ENCODE measurements at regions not wholly inside any gene's neighbourhood (a gene's known extent, or its start where the extent isn't known, plus 50 kb on each side); places are given as distances from the start of the nearest gene placed in this dataset.

- Histone ChIP-seq H3K27ac (ENCODE audit: low read depth, low read length, poor library complexity, severe bottlenecking) (no peak overlapping the region), H3K27me3 (ENCODE audit: insufficient read depth, low read length) (no peaks in the 10 kb centered on the region)
- TF ChIP-seq CTCF (IDR thresholded peaks at IDR 0.05; ENCODE audit: low read length) (no peak), EZH2 (IDR thresholded peaks at IDR 0.05; ENCODE audit: borderline replicate concordance, low read length) (no peak)
These were observed 1172.3 kb upstream of the SORCS1 start for GRCh38 chr10:108336836-108337235.

DNA sequence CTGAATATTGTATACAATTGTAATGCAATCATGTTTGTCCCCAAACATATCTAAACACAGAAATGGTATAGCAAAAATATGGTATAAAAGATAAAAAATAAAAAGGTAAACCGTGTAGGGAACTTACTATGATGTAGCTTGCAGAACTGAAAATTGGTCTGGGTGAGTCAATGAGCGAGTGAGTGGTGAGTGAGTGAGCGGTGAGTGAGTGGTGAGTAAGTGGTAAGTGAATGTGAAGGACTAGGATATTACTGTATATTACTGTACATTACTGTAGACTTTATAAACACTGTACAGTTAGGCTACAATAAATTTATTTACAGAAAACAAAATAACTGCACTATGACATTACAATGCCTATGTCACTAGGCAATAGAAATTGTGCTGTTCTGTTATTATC, 1163.2 kb upstream of the SORCS1 start:
- Histone ChIP-seq H3K9me3 (ENCODE audit: low read length) (no peaks in the 10 kb centered on the region), H3K4me3 (ENCODE audit: low read depth, low read length, poor library complexity, severe bottlenecking) (no peak overlapping the region), H3K4me2 (ENCODE audit: low read length) (no peak overlapping the region), H3K27me3 (ENCODE audit: insufficient read depth, low read length) (no peaks in the 10 kb centered on the region), H3K27ac (ENCODE audit: low read depth, low read length, poor library complexity, severe bottlenecking) (no peak overlapping the region), H4K20me1 (ENCODE audit: insufficient read depth, low read length) (no peaks in the 10 kb centered on the region), H2AFZ (ENCODE audit: low read length) (no peak overlapping the region), H3F3A (ENCODE audit: insufficient read depth, low read length) (no peaks in the 10 kb centered on the region), H3K79me2 (ENCODE audit: insufficient read depth, low read length) (no peaks in the 10 kb centered on the region), H3K9ac (ENCODE audit: low read length) (no peak overlapping the region), H3K36me3 (ENCODE audit: insufficient read depth, low read length) (no peaks in the 10 kb centered on the region), H3K4me1 (ENCODE audit: insufficient read depth, low read length, severe bottlenecking) (no peaks in the 10 kb centered on the region), H3K9me2 (ENCODE audit: low read depth, low read length) (no peaks in the 10 kb centered on the region)
- TF ChIP-seq EZH2 (IDR thresholded peaks at IDR 0.05; ENCODE audit: borderline replicate concordance, low read length) (no peak), CTCF (IDR thresholded peaks at IDR 0.05; ENCODE audit: low read length) (no peak)

More at GRCh38 chr10:108336836-108337235, 1172.3 kb upstream of the SORCS1 start:
- Histone ChIP-seq H3K4me1 (ENCODE audit: insufficient read depth, low read length, severe bottlenecking) (no peaks in the 10 kb centered on the region), H3F3A (ENCODE audit: insufficient read depth, low read length) (no peaks in the 10 kb centered on the region; the same call in 1 of the 2 replicates), H2AFZ (ENCODE audit: low read length) (no peak overlapping the region), H3K9me2 (ENCODE audit: low read depth, low read length) (no peaks in the 10 kb centered on the region), H3K4me3 (ENCODE audit: low read depth, low read length, poor library complexity, severe bottlenecking) (no peak overlapping the region), H3K9me3 (ENCODE audit: low read length) (no peaks in the 10 kb centered on the region), H3K9ac (ENCODE audit: low read length) (no peak overlapping the region), H3K4me2 (ENCODE audit: low read length) (no peak overlapping the region), H4K20me1 (ENCODE audit: insufficient read depth, low read length) (no peaks in the 10 kb centered on the region), H3K36me3 (ENCODE audit: insufficient read depth, low read length) (no peaks in the 10 kb centered on the region), H3K79me2 (ENCODE audit: insufficient read depth, low read length) (no peaks in the 10 kb centered on the region)

DNA sequence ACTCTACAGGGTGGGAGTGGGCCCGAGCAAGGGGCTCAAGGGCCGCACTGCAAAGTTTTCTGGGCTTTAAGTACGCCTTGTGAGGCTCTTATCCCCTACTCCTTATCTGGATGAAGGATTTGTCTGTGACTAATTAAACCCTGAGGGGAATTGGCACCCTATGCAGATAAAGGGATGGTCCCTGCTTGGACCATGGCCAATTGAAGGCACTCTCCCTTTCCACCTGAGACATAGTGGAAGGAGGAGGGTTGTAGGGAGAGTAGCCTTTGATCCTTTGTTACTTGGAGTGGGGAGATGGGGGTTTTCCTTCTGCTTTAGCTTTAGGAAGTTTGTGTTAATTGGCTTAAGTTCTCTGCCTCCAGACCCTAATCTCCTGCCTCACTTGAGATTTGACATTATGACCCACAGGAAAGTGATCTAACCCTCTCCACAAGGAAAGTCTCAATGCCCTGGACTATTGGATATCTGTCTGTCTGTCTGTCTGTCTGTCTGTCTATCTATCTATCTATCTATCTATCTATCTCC, 1158.8 kb upstream of the SORCS1 start:
- Histone ChIP-seq H3K27me3 (ENCODE audit: insufficient read depth, low read length) (no peaks in the 10 kb centered on the region), H3K9me2 (ENCODE audit: low read depth, low read length) (no peaks in the 10 kb centered on the region)
- TF ChIP-seq EZH2 (IDR thresholded peaks at IDR 0.05; ENCODE audit: borderline replicate concordance, low read length): no peak

More for the DNA sequence above, 1158.8 kb upstream of the SORCS1 start:
- Histone ChIP-seq H3K4me1 (ENCODE audit: insufficient read depth, low read length, severe bottlenecking) (no peaks in the 10 kb centered on the region), H3K4me2 (ENCODE audit: low read length) (no peak overlapping the region), H3F3A (ENCODE audit: insufficient read depth, low read length) (no peaks in the 10 kb centered on the region), H3K79me2 (ENCODE audit: insufficient read depth, low read length) (no peaks in the 10 kb centered on the region), H2AFZ (ENCODE audit: low read length) (no peak overlapping the region), H4K20me1 (ENCODE audit: insufficient read depth, low read length) (no peaks in the 10 kb centered on the region), H3K36me3 (ENCODE audit: insufficient read depth, low read length) (no peaks in the 10 kb centered on the region), H3K27ac (ENCODE audit: low read depth, low read length, poor library complexity, severe bottlenecking) (no peak overlapping the region), H3K9me3 (ENCODE audit: low read length) (no peaks in the 10 kb centered on the region), H3K4me3 (ENCODE audit: low read depth, low read length, poor library complexity, severe bottlenecking) (no peak overlapping the region), H3K9ac (ENCODE audit: low read length) (no peak overlapping the region)

Data from OCI-LY1 (cell line).